ENCODE measurements at regions not wholly inside any gene's neighbourhood (a gene's known extent, or its start where the extent isn't known, plus 50 kb on each side); places are given as distances from the start of the nearest gene placed in this dataset.

GRCh38 chr3:111244760-111245159 lies 173.1 kb downstream of the NECTIN3 start:
- Mint-ChIP-seq H3K4me1 (peaks cover under 1% of the 10 kb centered on the region), H3K36me3 (no peaks in the 10 kb centered on the region)
- no peak for DNase-seq (ENCODE audit: low spot score in 2 of 2)

GRCh38 chr3:111246967-111247760 lies 175.5 kb downstream of the NECTIN3 start:
- no peak overlapping the region for H3K4me3 Mint-ChIP-seq
- DNase-seq (ENCODE audit: low spot score in 2 of 2) (no peak), ATAC-seq (no peak)
- H3K4me1 Mint-ChIP-seq: no peaks in the 10 kb centered on the region
- no peak overlapping the region for H3K27ac Mint-ChIP-seq
- H3K9me3 Mint-ChIP-seq: peaks cover 4% of the 10 kb centered on the region
- H3K36me3 Mint-ChIP-seq: no peaks in the 10 kb centered on the region

More at GRCh38 chr3:111244760-111245159, 173.1 kb downstream of the NECTIN3 start:
- H3K27ac Mint-ChIP-seq: no peak overlapping the region
- no peak for ATAC-seq
- no peak overlapping the region for H3K4me3 Mint-ChIP-seq
- H3K9me3 Mint-ChIP-seq: peaks cover 4% of the 10 kb centered on the region

- no peak for DNase-seq (ENCODE audit: low spot score in 2 of 2)
- no peak for ATAC-seq
- Mint-ChIP-seq H3K9me3 (peaks cover 4% of the 10 kb centered on the region), H3K4me1 (peaks cover 1% of the 10 kb centered on the region), H3K36me3 (no peaks in the 10 kb centered on the region), H3K27ac (no peak overlapping the region), H3K4me3 (no peak overlapping the region)
These were observed 176.8 kb downstream of the NECTIN3 start for GRCh38 chr3:111248406-111248805.

- ATAC-seq (no peak), DNase-seq (ENCODE audit: low spot score in 2 of 2) (no peak)
- no peaks in the 10 kb centered on the region for H3K9me3 Mint-ChIP-seq
- H3K4me3 Mint-ChIP-seq: no peak overlapping the region
- H3K27ac Mint-ChIP-seq: no peak overlapping the region
- H3K36me3 Mint-ChIP-seq: no peaks in the 10 kb centered on the region
- peaks cover 4% of the 10 kb centered on the region for H3K4me1 Mint-ChIP-seq
These were observed 177.8 kb downstream of the NECTIN3 start for GRCh38 chr3:111249421-111249820.

GRCh38 chr3:111252779-111253178 lies 181.2 kb downstream of the NECTIN3 start:
- Mint-ChIP-seq H3K27ac (no peak overlapping the region), H3K4me3 (no peak overlapping the region), H3K36me3 (no peaks in the 10 kb centered on the region)

GRCh38 chr3:111253733-111254132 lies 182.1 kb downstream of the NECTIN3 start:
- Mint-ChIP-seq H3K4me3 (no peak overlapping the region), H3K9me3 (no peaks in the 10 kb centered on the region), H3K36me3 (no peaks in the 10 kb centered on the region), H3K27ac (no peak overlapping the region), H3K4me1 (peaks cover 4% of the 10 kb centered on the region)
- no peak for ATAC-seq
- no peak for DNase-seq (ENCODE audit: low spot score in 2 of 2)

More at GRCh38 chr3:111252779-111253178, 181.2 kb downstream of the NECTIN3 start:
- H3K9me3 Mint-ChIP-seq: no peaks in the 10 kb centered on the region
- peaks cover 4% of the 10 kb centered on the region for H3K4me1 Mint-ChIP-seq
- ATAC-seq (no peak), DNase-seq (ENCODE audit: low spot score in 2 of 2) (no peak)

GRCh38 chr3:111260878-111261277 lies 189.3 kb downstream of the NECTIN3 start:
- H3K4me1 Mint-ChIP-seq: peaks cover 5% of the 10 kb centered on the region
- H3K36me3 Mint-ChIP-seq: no peaks in the 10 kb centered on the region
- DNase-seq (ENCODE audit: low spot score in 2 of 2) (no peak), ATAC-seq (peak; percentile 73)
- no peak overlapping the region for H3K27ac Mint-ChIP-seq
- peaks cover 4% of the 10 kb centered on the region for H3K9me3 Mint-ChIP-seq
- H3K4me3 Mint-ChIP-seq: no peak overlapping the region

GRCh38 chr3:111269777-111270176 lies 198.2 kb downstream of the NECTIN3 start:
- no peak for DNase-seq (ENCODE audit: low spot score in 2 of 2)
- ATAC-seq: peak; percentile 51
- H3K36me3 Mint-ChIP-seq: no peaks in the 10 kb centered on the region
- no peak overlapping the region for H3K27ac Mint-ChIP-seq
- peaks cover 6% of the 10 kb centered on the region for H3K9me3 Mint-ChIP-seq
- H3K4me3 Mint-ChIP-seq: no peak overlapping the region
- peaks cover 6% of the 10 kb centered on the region for H3K4me1 Mint-ChIP-seq

- H3K4me3 Mint-ChIP-seq: no peak overlapping the region
- no peaks in the 10 kb centered on the region for H3K9me3 Mint-ChIP-seq
- H3K27ac Mint-ChIP-seq: no peak overlapping the region
- H3K36me3 Mint-ChIP-seq: no peaks in the 10 kb centered on the region
- no peaks in the 10 kb centered on the region for H3K4me1 Mint-ChIP-seq
- DNase-seq (ENCODE audit: low spot score in 2 of 2) (no peak), ATAC-seq (no peak)
These were observed 205.6 kb downstream of the NECTIN3 start for GRCh38 chr3:111277226-111277625.

GRCh38 chr3:111278959-111279358 lies 207.3 kb downstream of the NECTIN3 start:
- H3K27ac Mint-ChIP-seq: no peak overlapping the region
- no peaks in the 10 kb centered on the region for H3K4me1 Mint-ChIP-seq
- no peak overlapping the region for H3K4me3 Mint-ChIP-seq
- no peaks in the 10 kb centered on the region for H3K36me3 Mint-ChIP-seq
- DNase-seq (ENCODE audit: low spot score in 2 of 2) (no peak), ATAC-seq (no peak)
- H3K9me3 Mint-ChIP-seq: no peaks in the 10 kb centered on the region

- H3K36me3 Mint-ChIP-seq: no peaks in the 10 kb centered on the region
- DNase-seq (ENCODE audit: low spot score in 2 of 2): no peak
- no peak for ATAC-seq
- no peak overlapping the region for H3K4me3 Mint-ChIP-seq
- peaks cover 8% of the 10 kb centered on the region for H3K4me1 Mint-ChIP-seq
- no peak overlapping the region for H3K27ac Mint-ChIP-seq
- H3K9me3 Mint-ChIP-seq: no peaks in the 10 kb centered on the region
These were observed 210.4 kb downstream of the NECTIN3 start for GRCh38 chr3:111282024-111282423.

- Mint-ChIP-seq H3K4me1 (peaks cover 8% of the 10 kb centered on the region), H3K4me3 (no peak overlapping the region), H3K36me3 (no peaks in the 10 kb centered on the region), H3K27ac (no peak overlapping the region), H3K9me3 (no peaks in the 10 kb centered on the region)
- DNase-seq (ENCODE audit: low spot score in 2 of 2): no peak
- no peak for ATAC-seq
These were observed 211.5 kb downstream of the NECTIN3 start for GRCh38 chr3:111283165-111283564.

GRCh38 chr3:111284503-111285183 lies 213.0 kb downstream of the NECTIN3 start:
- Mint-ChIP-seq H3K27ac (no peak overlapping the region), H3K4me1 (peaks cover 8% of the 10 kb centered on the region), H3K36me3 (no peaks in the 10 kb centered on the region), H3K9me3 (no peaks in the 10 kb centered on the region), H3K4me3 (no peak overlapping the region)
- no peak for DNase-seq (ENCODE audit: low spot score in 2 of 2)
- ATAC-seq: no peak

GRCh38 chr3:111285184-111285538 lies 213.5 kb downstream of the NECTIN3 start:
- Mint-ChIP-seq H3K4me1 (peaks cover 8% of the 10 kb centered on the region), H3K9me3 (no peaks in the 10 kb centered on the region), H3K36me3 (no peaks in the 10 kb centered on the region), H3K27ac (no peak overlapping the region), H3K4me3 (no peak overlapping the region)
- no peak for ATAC-seq
- no peak for DNase-seq (ENCODE audit: low spot score in 2 of 2)

- Mint-ChIP-seq H3K36me3 (no peaks in the 10 kb centered on the region), H3K9me3 (no peaks in the 10 kb centered on the region), H3K27ac (no peak overlapping the region), H3K4me1 (peaks cover 8% of the 10 kb centered on the region), H3K4me3 (no peak overlapping the region)
- DNase-seq (ENCODE audit: low spot score in 2 of 2) (no peak), ATAC-seq (no peak)
These were observed 214.1 kb downstream of the NECTIN3 start for GRCh38 chr3:111285694-111286093.

- no peaks in the 10 kb centered on the region for H3K9me3 Mint-ChIP-seq
- no peak for DNase-seq (ENCODE audit: low spot score in 2 of 2)
- ATAC-seq: no peak
- H3K4me3 Mint-ChIP-seq: no peak overlapping the region
- H3K36me3 Mint-ChIP-seq: no peaks in the 10 kb centered on the region
- H3K4me1 Mint-ChIP-seq: peaks cover 8% of the 10 kb centered on the region
- H3K27ac Mint-ChIP-seq: no peak overlapping the region
These were observed 215.1 kb downstream of the NECTIN3 start for GRCh38 chr3:111286746-111287145.

Measured in stimulated activated effector memory CD8-positive, alpha-beta T cell treated with anti-CD3 and anti-CD28 coated beads, Interleukin-12 subunit alpha, Interleukin-12 subunit beta, amount 100 ng/mL, for 72 hours (primary cell).